Neural progenitor cell (in vitro differentiated cells): ENCODE measurements at regions not wholly inside any gene's neighbourhood (a gene's known extent, or its start where the extent isn't known, plus 50 kb on each side); places are given as distances from the start of the nearest gene placed in this dataset.

Experiments used
- EZH2 ChIP-seq: fragments of 200-600 bp; sonication (generic); IDR thresholded peaks from 2 replicates; pipeline ENCODE4 v1.6.1; 2017; ENCODE audit warnings: antibody characterized with exemption, mild to moderate bottlenecking, moderate library complexity
- EZH2phosphoT487 ChIP-seq: fragments of 200-600 bp; sonication (generic); IDR thresholded peaks from 2 replicates; pipeline ENCODE4 v1.6.1; 2017; ENCODE audit warnings: antibody characterized with exemption
- TF ChIP-seq, protein P1 (sequence below): fragments of 200-600 bp; sonication (generic); IDR thresholded peaks from 2 replicates; pipeline ENCODE4 v1.5.1; 2017; ENCODE audit warnings: antibody characterized with exemption, mild to moderate bottlenecking

DNA sequence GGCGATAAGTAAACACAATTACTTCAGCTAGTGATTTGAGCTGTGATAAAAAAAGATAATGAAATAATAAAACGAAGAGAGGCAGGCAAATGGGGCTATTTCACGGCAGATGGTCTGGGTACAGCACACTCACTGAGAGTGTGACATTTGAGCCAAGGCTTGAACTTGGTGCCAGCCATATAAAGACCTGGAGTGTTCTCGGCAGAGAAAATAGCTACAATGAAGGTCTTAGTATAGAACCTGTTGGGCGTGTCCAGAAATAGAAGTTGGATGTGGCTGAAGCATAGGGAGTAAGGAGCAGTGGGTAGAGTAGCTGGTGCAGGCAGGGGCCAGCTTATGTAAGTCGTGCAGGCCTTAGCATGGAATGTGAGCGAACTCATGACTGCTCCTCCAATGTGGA lies 660.3 kb upstream of the WWC1 start:
- TF ChIP-seq EZH2phosphoT487 (no peak), EZH2 (no peak)
- TF ChIP-seq, protein P1, sequence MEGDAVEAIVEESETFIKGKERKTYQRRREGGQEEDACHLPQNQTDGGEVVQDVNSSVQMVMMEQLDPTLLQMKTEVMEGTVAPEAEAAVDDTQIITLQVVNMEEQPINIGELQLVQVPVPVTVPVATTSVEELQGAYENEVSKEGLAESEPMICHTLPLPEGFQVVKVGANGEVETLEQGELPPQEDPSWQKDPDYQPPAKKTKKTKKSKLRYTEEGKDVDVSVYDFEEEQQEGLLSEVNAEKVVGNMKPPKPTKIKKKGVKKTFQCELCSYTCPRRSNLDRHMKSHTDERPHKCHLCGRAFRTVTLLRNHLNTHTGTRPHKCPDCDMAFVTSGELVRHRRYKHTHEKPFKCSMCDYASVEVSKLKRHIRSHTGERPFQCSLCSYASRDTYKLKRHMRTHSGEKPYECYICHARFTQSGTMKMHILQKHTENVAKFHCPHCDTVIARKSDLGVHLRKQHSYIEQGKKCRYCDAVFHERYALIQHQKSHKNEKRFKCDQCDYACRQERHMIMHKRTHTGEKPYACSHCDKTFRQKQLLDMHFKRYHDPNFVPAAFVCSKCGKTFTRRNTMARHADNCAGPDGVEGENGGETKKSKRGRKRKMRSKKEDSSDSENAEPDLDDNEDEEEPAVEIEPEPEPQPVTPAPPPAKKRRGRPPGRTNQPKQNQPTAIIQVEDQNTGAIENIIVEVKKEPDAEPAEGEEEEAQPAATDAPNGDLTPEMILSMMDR: no peak
